Hepatocyte (in vitro differentiated cells): ENCODE measurements at regions not wholly inside any gene's neighbourhood (a gene's known extent, or its start where the extent isn't known, plus 50 kb on each side); places are given as distances from the start of the nearest gene placed in this dataset.

Source experiments
- DNase-seq: peaks from one replicate; pipeline ENCODE4 v3.0.0-alpha.2; 2016; ENCODE audit warnings: low spot score
- H2AFZ ChIP-seq: fragments of 200-600 bp; sonication (generic); 2 replicates; pipeline ENCODE4 v1.6.0; 2016; ENCODE audit warnings: antibody characterized with exemption, mild to moderate bottlenecking
- H3K27ac ChIP-seq: fragments of 200-600 bp; sonication (generic); 2 replicates; pipeline ENCODE4 v1.5.1; 2016; ENCODE audit warnings: mild to moderate bottlenecking
- H3K27me3 ChIP-seq: fragments of 200-600 bp; sonication (generic); 2 replicates; pipeline ENCODE4 v1.6.1; 2016
- H3K36me3 ChIP-seq: fragments of 200-600 bp; sonication (generic); replicated peaks from 2 replicates; pipeline ENCODE4 v1.5.1; 2016; ENCODE audit warnings: low read depth; ENCODE audit not compliant: insufficient read depth
- H3K4me1 ChIP-seq: fragments of 200-600 bp; sonication (generic); 2 replicates; pipeline ENCODE4 v1.5.1; 2016; ENCODE audit warnings: mild to moderate bottlenecking, moderate library complexity; ENCODE audit not compliant: insufficient read depth
- H3K4me2 ChIP-seq: fragments of 200-600 bp; sonication (generic); 2 replicates; pipeline ENCODE4 v1.6.0; 2016
- H3K4me3 ChIP-seq: fragments of 200-600 bp; sonication (generic); 2 replicates; pipeline ENCODE4 v1.5.1; 2016; ENCODE audit warnings: mild to moderate bottlenecking
- H3K79me2 ChIP-seq: fragments of 200-600 bp; sonication (generic); 2 replicates; pipeline ENCODE4 v1.6.0; 2017; ENCODE audit warnings: mild to moderate bottlenecking
- H3K9me2 ChIP-seq: fragments of 200-600 bp; sonication (generic); replicated peaks from 2 replicates; pipeline ENCODE4 v1.6.0; 2017; ENCODE audit warnings: mild to moderate bottlenecking; ENCODE audit not compliant: insufficient read depth
- H3K9me3 ChIP-seq: fragments of 200-600 bp; sonication (generic); 2 replicates; pipeline ENCODE4 v1.5.1; 2016; ENCODE audit warnings: low read depth, mild to moderate bottlenecking
- H4K20me1 ChIP-seq: fragments of 200-600 bp; sonication (generic); 2 replicates; pipeline ENCODE4 v1.6.0; 2016; ENCODE audit warnings: mild to moderate bottlenecking; ENCODE audit not compliant: insufficient read depth, poor library complexity, severe bottlenecking
- CTCF ChIP-seq: fragments of 200-600 bp; sonication (generic); IDR thresholded peaks from 2 replicates; pipeline ENCODE4 v1.5.1; 2016; ENCODE audit warnings: antibody characterized with exemption, mild to moderate bottlenecking; ENCODE audit not compliant: poor library complexity
- EZH2 ChIP-seq: fragments of 200-600 bp; sonication (generic); IDR thresholded peaks from 2 replicates; pipeline ENCODE4 v1.6.1; 2016; ENCODE audit warnings: antibody characterized with exemption, mild to moderate bottlenecking, borderline replicate concordance
- EZH2phosphoT487 ChIP-seq: fragments of 200-600 bp; sonication (generic); IDR thresholded peaks from one replicate; pipeline ENCODE4 v1.6.1; 2018; ENCODE audit warnings: antibody characterized with exemption, mild to moderate bottlenecking, low read depth, moderate library complexity; ENCODE audit not compliant: unreplicated experiment, severe bottlenecking
- WGBS: methylation state at CpG from one replicate; pipeline ENCODE4 v1.1.6; 2016; ENCODE audit warnings: low lambda C conversion rate; ENCODE audit errors: missing lambda C conversion rate; 5-methylcytosine and 5-hydroxymethylcytosine counted together

GRCh38 chr1:183726825-183727224, 73.7 kb upstream of the APOBEC4 start:
- WGBS, result 88% methylated on average over 1 of the region's 1 CpG
- H3K4me3 ChIP-seq, result no peak overlapping the region
- H2AFZ ChIP-seq, result no peak overlapping the region
- no peaks in the 10 kb centered on the region for H3K79me2 ChIP-seq
- no peak for TF ChIP-seq EZH2phosphoT487
- no peak for TF ChIP-seq CTCF
- no peak for TF ChIP-seq EZH2
- H3K9me3 ChIP-seq, result no peaks in the 10 kb centered on the region
- no peak overlapping the region for H3K4me2 ChIP-seq
- H4K20me1 ChIP-seq, result no peaks in the 10 kb centered on the region
- no peaks in the 10 kb centered on the region for H3K9me2 ChIP-seq
- no peaks in the 10 kb centered on the region for H3K27me3 ChIP-seq
- H3K4me1 ChIP-seq, result no peaks in the 10 kb centered on the region
- DNase-seq, result no peak
- no peak overlapping the region for H3K27ac ChIP-seq
- no peaks in the 10 kb centered on the region for H3K36me3 ChIP-seq

- no peak overlapping the region for H3K27ac ChIP-seq
- no peaks in the 10 kb centered on the region for H3K9me2 ChIP-seq
- no peaks in the 10 kb centered on the region for H3K4me1 ChIP-seq
- TF ChIP-seq EZH2phosphoT487 (no peak), CTCF (no peak), EZH2 (no peak)
- H3K36me3 ChIP-seq, result no peaks in the 10 kb centered on the region
- no peaks in the 10 kb centered on the region for H3K9me3 ChIP-seq
- H3K4me3 ChIP-seq, result no peak overlapping the region
- 80% methylated on average over 5 of the region's 5 CpGs for WGBS
- H2AFZ ChIP-seq, result no peak overlapping the region
- no peak for DNase-seq
- no peak overlapping the region for H3K4me2 ChIP-seq
- no peaks in the 10 kb centered on the region for H3K79me2 ChIP-seq
- no peaks in the 10 kb centered on the region for H3K27me3 ChIP-seq
- H4K20me1 ChIP-seq, result no peaks in the 10 kb centered on the region
Observed at GRCh38 chr1:183724350-183725042, 71.4 kb upstream of the APOBEC4 start.

GRCh38 chr1:183723571-183723970, 70.5 kb upstream of the APOBEC4 start:
- no peaks in the 10 kb centered on the region for H3K9me2 ChIP-seq
- no peaks in the 10 kb centered on the region for H4K20me1 ChIP-seq
- no peak overlapping the region for H3K4me3 ChIP-seq
- H3K4me2 ChIP-seq, result no peak overlapping the region
- H3K4me1 ChIP-seq, result peaks cover 4% of the 10 kb centered on the region
- no peak overlapping the region for H3K27ac ChIP-seq
- TF ChIP-seq EZH2, result no peak
- TF ChIP-seq CTCF, result no peak
- TF ChIP-seq EZH2phosphoT487, result no peak
- 94% methylated on average over 2 of the region's 2 CpGs for WGBS
- DNase-seq, result no peak
- H3K79me2 ChIP-seq, result no peaks in the 10 kb centered on the region
- no peak overlapping the region for H2AFZ ChIP-seq
- H3K9me3 ChIP-seq, result no peaks in the 10 kb centered on the region
- no peaks in the 10 kb centered on the region for H3K36me3 ChIP-seq
- no peaks in the 10 kb centered on the region for H3K27me3 ChIP-seq

GRCh38 chr1:183721041-183721440, 67.9 kb upstream of the APOBEC4 start:
- no peak for DNase-seq
- H3K9me3 ChIP-seq, result no peaks in the 10 kb centered on the region
- H3K4me1 ChIP-seq, result peaks cover 4% of the 10 kb centered on the region
- TF ChIP-seq CTCF (no peak), EZH2 (no peak), EZH2phosphoT487 (no peak)
- H3K9me2 ChIP-seq, result no peaks in the 10 kb centered on the region
- 79% methylated on average over 1 of the region's 1 CpG for WGBS
- H3K36me3 ChIP-seq, result no peaks in the 10 kb centered on the region
- H3K27ac ChIP-seq, result no peak overlapping the region
- no peak overlapping the region for H2AFZ ChIP-seq
- no peaks in the 10 kb centered on the region for H3K27me3 ChIP-seq
- no peak overlapping the region for H3K4me2 ChIP-seq
- no peaks in the 10 kb centered on the region for H4K20me1 ChIP-seq
- H3K4me3 ChIP-seq, result no peak overlapping the region
- H3K79me2 ChIP-seq, result no peaks in the 10 kb centered on the region
